COLO668 (cell line): ENCODE measurements at regions not wholly inside any gene's neighbourhood (a gene's known extent, or its start where the extent isn't known, plus 50 kb on each side); places are given as distances from the start of the nearest gene placed in this dataset.
"Not testable (repeated sequence)": the region's sequence is repeated elsewhere in the genome, so short reads cannot be mapped to it uniquely, and the experiment has no call there.

Experiments
- DNase-seq: peaks from one replicate; lab custom pipeline; 2025; ENCODE audit not compliant: unreplicated experiment; lab: John Stamatoyannopoulos, UW

DNA sequence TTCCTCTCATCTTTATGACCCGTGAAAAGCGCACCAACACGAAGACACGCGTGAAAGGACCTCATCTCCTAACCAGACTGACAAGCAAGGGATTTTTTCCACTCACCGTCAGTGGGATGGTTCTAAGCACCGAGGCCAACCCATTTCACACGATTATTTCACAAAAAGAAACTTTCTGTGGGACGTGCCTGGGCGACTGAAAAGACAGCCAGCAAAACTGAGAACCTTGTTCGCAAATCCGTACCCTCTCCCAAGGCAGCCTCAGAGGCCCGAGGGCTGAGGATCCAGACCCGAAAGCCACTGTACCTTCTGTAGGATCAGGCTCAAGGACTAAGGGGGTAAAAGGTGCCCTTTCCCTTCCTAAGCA is 84.9 kb upstream of the METTL9 start:
- DNase-seq: not testable (repeated sequence)

DNA sequence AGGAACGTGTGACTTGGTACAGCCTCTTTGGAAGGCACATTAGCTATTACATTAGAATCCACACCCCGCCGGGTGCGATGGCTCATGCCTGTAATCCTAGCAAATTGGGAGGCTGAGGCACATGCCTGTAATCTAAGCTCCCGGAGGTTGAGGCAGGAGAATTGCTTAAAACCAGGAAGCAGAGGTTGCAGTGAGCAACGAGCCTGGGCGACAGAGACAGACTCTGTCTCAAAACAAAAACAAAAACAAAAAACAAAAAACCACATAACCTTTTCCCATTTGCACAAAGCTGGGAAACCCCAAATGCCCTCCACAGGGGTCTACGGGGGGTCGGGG is 82.7 kb upstream of the METTL9 start:
- not testable (repeated sequence) for DNase-seq

DNA sequence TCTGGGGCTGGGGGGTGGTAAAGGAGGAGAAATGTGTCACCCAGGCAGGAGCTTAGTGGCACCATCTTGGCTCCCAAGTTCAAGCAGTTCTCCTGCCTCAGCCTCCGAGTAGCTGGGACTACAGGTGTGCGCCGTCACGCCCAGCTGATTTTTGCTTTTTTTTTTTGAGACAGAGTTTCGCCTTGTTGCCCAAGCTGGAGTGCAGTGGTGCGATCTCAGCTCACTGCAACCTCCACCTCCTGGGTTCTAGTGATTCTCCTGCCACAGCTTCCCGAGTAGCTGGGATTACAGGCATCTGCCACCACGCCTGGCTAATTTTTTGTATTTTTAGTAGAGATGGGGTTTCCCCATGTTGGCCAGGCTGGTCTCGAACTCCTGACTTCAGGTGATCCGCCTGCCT is 82.1 kb upstream of the METTL9 start:
- not testable (repeated sequence) for DNase-seq

GRCh38 chr16:21519361-21520133 is 79.8 kb upstream of the METTL9 start:
- not testable (repeated sequence) for DNase-seq

DNA sequence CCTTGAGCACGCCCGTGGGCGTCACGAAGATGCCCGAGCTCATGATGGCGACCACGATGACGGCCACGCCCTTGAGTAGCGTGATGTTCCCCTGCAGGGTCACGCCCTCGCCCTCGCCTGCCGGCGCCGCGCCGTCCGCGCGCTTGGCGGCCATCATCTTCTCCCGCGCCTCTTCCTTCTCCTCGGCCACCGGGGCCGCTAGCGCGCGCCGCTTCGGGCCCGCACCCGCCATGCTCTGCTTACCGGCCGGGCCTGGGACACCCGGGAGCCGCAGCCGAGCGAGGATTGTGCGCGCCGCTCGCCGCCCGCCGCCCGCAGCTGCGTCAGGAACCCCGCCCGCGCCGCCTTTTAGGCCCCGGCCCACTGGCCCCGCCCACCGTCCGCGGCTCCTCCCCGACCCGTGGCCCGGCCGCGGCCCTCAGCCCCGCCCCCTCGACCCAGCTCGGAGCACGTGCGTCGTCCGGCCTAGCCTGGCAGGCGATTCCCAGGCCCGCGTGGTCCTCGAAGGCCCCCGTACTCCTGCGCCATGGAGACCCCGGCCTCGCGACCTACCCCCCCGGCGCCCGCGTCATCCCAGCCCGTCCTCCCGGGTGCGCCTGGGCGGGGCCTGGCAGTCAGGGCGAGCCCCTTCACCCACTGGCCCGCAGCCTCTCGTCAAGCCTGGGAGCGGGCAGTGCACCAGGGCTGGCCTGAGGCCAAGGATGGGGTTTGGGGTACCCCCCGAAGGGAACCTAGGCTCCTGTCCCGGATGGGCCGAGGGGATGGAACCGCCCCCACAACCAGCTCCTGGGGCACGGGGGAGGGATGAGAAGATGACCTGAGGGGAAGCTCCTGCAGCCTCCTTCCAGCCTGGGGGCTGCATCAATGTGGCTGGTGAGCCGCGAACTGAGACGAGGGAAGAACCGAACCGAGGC is 79.0 kb upstream of the METTL9 start:
- DNase-seq: peak; percentile 98

DNA sequence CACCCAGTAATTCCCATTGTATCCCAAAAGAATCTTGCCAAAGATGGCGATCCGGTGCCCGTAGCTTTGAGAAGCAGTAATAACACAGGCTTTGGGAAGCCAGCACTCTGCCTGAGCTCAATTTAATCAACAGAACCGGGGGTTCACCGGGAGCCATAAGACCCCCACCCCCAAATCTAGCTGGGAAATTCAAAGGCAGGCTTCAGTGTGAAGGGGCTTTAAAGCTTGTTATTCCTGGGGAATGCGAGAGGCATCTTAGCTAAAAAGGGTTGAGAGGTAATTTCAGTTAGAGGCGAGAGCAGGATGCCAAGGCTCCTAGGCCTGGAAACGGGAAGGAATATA is 78.4 kb upstream of the METTL9 start:
- not testable (repeated sequence) for DNase-seq

- peak; percentile 34 for DNase-seq
Observed at GRCh38 chr16:21521390-21522143, 77.8 kb upstream of the METTL9 start.

- not testable (repeated sequence) for DNase-seq
Observed at GRCh38 chr16:21522846-21523245, 76.5 kb upstream of the METTL9 start.

DNA sequence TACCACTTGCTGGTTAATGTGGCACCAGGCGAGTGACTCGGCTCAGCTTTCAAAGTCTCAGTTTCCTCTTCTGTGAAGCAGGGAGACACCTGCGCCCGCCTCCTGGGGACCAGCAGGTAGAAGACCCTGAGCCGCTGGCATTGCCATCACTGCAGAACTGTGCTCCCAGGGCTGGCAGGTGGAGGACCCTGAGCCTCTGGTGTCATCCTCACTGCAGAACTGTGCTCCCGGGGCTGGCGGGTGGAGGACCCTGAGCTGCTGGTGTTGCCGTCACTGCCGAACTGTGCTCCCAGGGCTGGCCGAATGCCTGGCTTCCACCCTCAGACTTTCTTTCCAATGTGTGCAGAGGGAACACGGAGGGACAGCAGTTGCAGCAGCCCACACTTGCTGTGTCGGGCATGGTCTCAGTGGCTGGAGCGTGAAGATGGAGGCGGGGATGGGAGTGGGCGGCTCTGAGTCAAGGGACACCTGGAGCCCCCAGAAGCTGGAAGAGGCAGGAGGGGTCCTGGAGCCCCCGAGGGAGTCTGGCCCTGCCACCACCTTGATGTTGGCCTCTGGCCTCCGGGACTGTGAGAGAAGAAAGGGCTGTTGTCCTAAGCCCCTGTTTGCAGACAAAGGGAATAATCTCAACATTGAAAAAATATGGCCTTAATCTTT is 75.8 kb upstream of the METTL9 start:
- DNase-seq: no peak

- DNase-seq: no peak
Observed at GRCh38 chr16:21524068-21524751, 75.2 kb upstream of the METTL9 start.

DNA sequence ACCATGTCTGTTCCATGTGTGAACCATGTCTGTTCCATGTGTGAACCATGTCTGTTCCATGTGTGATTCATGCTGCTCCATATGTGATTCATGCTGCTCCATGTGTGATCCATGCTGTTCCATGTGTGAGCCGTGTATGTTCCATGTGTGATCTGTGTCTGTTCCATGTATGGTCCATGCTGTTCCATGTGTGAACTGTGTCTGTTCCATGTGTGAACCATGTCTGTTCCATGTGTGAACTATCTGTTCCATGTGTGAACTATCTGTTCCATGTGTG is 74.7 kb upstream of the METTL9 start:
- not testable (repeated sequence) for DNase-seq

DNA sequence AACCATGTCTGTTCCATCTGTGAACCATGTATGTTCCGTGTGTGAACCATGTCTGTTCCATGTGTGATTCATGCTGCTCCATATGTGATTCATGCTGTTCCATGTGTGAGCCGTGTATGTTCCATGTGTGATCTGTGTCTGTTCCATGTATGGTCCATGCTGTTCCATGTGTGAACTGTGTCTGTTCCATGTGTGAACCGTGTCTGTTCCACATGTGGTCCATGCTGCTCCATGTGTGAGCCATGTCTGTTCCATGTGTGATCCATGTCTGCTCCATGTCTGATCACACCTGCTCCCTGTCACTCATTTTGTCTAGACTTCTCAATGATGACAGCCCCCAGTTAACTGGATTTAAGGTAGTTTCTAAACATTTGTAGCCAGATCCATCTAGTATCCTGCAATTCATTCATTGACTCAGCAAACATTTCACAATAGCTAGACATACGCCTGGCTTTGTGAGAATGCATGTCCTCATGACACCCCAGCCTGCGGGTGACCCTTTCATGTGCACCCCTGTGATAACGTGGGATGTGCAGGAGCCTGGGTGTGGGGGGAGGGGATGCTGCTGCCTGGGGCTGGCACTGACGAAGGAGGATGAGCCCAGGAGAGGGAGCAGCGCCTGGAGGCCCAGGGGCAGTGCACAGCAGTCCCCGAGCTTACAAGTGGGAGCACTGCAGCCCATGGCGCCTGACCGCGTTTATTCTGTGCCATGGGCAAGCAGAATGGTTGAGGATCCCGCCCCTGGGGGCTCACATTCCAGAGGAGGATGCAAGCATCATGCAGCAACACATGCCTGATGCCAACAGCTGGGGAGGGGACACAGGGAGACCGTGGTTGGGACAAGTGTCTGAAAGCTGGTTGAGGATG is 74.1 kb upstream of the METTL9 start:
- peak; percentile 45 for DNase-seq

- DNase-seq: peak; percentile 81
Observed at GRCh38 chr16:21525956-21526922, 73.1 kb upstream of the METTL9 start.

DNA sequence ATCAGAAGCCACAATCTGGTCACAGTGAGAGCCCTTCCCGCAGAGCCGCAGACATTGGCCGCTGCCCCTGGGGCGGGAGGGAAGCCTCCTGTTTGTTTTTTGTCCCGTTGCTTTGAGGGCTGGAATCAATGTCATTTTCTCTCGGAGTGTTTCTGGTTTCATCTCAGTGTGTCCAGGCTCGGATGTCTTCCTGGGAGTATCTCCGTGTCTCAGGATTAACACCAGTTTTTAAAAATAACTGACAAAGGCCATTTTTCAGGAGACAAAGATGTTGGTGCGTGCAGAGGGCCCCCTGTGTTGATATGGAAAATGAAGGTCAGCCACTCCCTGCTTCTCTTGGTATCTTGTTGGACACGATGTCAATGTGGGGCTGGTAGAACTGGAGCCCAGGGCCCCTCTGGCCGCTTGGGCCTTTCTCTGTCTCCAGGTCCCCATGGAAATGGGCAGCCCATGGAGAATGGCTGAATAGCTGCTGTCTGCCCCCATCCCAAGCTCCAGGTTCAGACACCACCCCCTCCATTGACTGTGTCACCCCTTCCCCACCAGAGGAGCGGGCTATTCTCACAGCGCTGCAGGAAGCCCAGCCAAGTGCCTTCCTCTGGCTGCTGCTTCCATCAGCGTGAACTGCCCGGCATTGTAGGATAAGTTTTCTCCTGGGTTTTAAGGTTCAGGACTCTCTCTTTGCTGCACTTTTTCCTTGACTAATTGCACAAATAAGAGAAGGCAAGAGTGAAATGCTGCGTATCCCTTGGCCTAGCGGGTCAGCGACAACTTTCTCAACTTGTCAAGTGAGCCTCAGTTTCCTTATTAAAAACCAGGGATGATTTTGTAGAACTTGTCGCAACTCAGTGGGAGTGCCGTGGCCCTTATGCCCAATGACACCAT is 72.2 kb upstream of the METTL9 start:
- no peak for DNase-seq

DNA sequence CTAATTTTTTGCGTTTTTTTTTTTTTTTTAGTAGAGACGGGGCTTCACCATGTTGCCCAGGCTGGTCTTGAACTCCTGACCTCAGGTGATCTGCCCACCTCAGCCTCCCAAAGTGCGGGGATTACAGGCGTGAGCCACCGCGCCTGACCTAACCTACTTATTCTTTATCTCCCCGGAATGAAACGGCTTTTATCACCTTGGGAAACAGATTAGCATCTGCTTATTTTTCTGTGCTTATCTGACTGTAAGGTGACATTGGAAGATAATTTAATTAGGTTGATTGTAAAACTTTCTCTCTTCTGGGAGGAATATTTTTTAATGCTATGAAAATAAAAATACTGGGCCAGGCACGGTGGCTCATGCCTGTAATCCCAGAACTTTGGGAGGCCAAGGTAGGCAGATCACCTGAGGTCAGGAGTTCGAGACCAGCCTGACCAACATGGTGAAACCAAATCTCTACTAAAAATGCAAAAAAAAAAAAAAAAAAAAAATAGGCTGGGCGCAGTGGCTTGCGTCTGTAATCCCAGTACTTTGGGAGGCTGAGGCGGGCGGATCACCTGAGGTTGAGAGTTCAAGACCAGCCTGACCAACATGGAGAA is 70.2 kb upstream of the METTL9 start:
- DNase-seq: not testable (repeated sequence)

GRCh38 chr16:21530729-21531383 is 68.5 kb upstream of the METTL9 start:
- DNase-seq: not testable (repeated sequence)

DNA sequence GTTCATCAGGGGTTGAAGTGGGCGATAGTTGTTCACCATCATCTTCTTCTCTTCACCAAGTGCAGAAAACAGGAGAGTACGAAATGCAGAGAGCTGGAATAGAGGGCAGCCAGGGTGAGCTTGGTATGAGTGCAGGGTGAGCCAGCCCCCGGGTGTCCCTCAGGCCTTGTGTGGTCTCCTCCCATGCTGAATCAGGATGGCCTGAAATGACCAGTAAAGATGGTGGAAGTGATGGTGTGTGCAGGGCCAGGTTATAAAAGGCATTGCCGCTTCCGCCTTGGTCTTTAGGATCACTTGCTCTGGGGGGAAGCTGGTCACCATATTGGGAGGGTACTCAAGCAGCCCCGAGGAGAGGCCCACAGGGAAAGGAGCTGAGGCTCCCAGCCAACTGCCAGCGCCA is 66.4 kb upstream of the METTL9 start:
- not testable (repeated sequence) for DNase-seq
